D341Med (cell line): ENCODE measurements at regions not wholly inside any gene's neighbourhood (a gene's known extent, or its start where the extent isn't known, plus 50 kb on each side); places are given as distances from the start of the nearest gene placed in this dataset.
"Not testable (repeated sequence)": the region's sequence is repeated elsewhere in the genome, so short reads cannot be mapped to it uniquely, and the experiment has no call there.

ENCODE experiments used
- DNase-seq: peaks from one replicate; pipeline ENCODE4 v3.0.0; 2012; ENCODE audit warnings: low spot score

DNA sequence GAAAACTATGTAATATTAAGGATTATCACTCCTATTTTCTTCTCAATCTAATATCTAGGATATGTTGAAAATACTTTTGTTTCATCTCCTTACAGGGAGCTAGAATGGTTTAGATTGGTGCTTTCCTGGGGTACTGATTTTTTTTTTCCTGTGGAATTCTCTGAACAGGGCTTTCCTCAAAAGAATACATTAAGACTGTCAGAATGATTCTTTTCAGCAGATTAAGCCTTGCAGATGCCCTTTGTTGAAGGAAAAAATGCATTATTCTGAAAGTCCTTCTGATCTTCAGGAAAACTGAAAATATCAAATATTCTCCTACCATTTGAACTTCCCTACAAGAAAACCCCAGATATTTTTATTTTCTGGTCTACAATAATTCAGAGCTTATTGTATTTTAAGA is 178.9 kb downstream of the SOX4 start:
- no peak for DNase-seq

- DNase-seq, result no peak
Measured at GRCh38 chr6:21772884-21773575, 179.5 kb downstream of the SOX4 start.

DNA sequence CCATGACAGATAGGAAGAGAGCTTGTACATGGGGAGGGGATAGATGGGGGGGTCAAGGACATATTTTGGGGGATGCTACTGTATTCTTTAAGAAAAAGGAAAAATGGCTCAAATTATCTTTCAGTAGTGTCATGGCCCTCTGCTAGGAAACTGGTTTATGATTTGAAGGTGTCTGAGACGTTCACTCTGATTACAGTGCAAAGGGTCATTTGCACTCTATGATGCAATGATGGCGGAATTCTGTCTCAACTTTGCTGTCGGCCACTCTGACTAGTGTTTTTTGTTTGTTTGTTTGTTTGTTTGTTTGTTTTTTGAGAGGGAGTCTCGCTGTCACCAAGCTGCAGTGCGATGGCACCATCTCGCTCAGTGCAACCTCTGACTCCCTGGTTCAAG is 180.0 kb downstream of the SOX4 start:
- DNase-seq, result no peak

DNA sequence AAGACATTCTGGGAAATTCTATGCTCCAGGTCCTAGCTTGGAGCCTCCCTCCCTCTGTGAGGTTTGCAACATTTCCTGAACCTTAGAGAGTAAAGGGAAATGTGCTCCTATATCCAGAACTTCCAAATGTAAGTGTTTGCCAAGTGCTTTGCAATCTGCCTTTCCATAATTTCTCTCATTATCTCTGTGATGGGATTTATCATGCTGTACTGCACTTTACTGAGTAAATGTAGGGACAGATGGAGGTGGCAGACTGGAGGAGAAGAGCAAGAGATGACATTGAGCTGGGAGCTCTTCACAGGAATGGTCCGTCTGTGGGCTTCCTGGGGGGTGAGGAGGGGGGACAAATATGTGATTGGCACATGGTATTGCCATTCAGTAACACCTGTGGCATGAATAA is 184.3 kb downstream of the SOX4 start:
- DNase-seq, result no peak

- DNase-seq, result no peak
Measured at GRCh38 chr6:21780141-21780540, 186.6 kb downstream of the SOX4 start.

GRCh38 chr6:21780679-21781078 is 187.1 kb downstream of the SOX4 start:
- DNase-seq, result no peak

- no peak for DNase-seq
Measured at GRCh38 chr6:21781128-21781527, 187.6 kb downstream of the SOX4 start.

- no peak for DNase-seq
Measured at GRCh38 chr6:21785164-21785563, 191.6 kb downstream of the SOX4 start.

- no peak for DNase-seq
Measured at GRCh38 chr6:21791056-21791455, 197.5 kb downstream of the SOX4 start.

DNA sequence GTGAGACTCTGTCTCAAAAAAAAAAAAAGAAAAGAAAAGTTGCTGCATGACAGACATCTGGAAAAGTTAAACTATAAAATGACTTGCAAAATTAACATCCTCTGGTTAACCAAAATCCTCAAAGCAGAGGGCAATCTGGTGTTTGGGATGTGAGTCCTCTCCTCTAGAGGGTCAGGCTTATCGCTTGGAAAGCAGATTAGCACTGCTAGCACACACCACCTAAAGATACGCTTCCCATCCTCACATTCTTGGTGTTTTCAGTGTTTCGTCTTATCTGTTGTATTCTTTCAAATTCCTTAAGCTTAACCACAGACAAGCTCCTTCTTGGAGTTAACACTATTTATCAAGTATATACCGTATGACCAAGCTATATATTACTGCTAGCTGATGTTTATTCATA is 198.0 kb downstream of the SOX4 start:
- no peak for DNase-seq

- DNase-seq, result no peak
Measured at GRCh38 chr6:21792177-21792576, 198.6 kb downstream of the SOX4 start.

- not testable (repeated sequence) for DNase-seq
Measured at GRCh38 chr6:21796979-21797378, 203.4 kb downstream of the SOX4 start.

GRCh38 chr6:21798468-21798867 is 204.9 kb downstream of the SOX4 start:
- DNase-seq, result no peak

DNA sequence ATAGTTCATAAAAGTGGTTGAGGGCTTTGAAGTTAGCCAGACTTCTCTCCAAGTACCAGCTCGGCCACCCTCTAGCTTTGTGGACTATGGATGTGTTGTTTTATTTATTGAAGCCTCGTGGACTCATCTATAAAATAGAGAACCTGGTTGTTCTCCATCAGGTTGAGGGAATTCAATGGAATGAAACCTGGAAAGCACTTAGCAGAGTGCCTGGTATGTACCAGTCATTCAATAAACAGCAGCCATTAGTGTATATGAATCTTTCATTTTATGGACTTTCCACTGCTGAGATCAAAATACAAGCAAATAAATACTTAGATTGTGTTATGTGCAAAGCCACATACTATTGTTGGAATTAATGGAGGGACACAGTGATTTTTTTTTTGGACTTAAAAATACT is 206.8 kb downstream of the SOX4 start:
- no peak for DNase-seq

DNA sequence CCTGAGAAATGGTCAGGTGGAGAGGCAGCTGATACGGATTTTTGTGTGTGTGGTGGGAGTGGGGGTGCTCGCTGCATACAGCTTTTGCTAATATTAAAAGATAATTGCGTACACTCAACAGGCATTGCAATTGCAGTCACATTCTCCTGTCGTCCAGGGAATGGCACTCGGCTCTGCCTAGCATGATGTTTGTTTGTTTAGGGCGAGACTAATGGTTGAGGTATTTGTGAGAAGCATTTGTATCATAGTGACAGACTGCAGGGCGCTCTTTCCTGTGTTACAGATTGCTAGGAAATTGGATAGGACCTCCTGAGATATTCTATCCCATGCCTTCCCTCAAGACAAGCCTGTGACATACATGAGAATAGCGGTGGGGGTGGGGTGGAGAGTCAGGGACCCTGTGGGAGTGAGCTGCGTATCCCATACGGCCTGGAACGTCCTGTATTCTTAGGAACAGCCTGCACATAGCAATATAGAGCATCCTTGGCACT is 207.4 kb downstream of the SOX4 start:
- no peak for DNase-seq

DNA sequence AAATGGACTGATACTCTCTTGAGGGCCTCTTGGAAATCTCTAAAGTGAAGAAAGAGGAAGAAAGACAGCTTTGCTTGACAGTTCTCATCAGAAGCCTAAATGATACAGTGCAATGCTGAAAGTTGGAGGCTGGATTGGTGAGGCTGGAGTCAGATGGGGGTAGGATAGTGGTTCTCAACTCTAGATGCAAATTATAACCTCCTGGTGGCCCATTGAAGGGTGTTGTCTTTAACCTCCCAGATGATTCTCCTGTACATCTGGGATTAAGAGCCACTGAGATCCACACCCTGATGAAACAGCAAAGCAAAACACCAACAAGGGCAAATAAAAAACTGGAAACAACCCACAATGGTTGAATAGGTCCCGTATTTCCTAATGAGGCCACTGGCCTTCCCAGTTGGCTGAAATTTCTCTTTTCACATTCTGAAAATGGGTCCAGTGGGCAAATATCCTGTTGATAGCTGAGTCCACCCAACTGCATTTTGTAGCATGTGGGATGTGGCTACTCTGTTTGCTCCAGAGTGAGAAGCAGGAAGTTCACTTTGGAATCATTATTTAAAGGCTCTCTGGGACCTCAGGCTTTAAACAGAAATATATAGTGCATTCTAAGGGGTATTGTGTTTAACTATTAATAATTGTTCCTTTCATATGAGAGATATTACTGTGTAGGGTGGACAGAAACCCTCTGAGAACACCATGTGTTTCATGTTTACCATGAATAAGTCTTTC is 208.1 kb downstream of the SOX4 start:
- no peak for DNase-seq

- no peak for DNase-seq
Measured at GRCh38 chr6:21802175-21802822, 208.7 kb downstream of the SOX4 start.

- DNase-seq, result no peak
Measured at GRCh38 chr6:21804941-21805610, 211.5 kb downstream of the SOX4 start.

DNA sequence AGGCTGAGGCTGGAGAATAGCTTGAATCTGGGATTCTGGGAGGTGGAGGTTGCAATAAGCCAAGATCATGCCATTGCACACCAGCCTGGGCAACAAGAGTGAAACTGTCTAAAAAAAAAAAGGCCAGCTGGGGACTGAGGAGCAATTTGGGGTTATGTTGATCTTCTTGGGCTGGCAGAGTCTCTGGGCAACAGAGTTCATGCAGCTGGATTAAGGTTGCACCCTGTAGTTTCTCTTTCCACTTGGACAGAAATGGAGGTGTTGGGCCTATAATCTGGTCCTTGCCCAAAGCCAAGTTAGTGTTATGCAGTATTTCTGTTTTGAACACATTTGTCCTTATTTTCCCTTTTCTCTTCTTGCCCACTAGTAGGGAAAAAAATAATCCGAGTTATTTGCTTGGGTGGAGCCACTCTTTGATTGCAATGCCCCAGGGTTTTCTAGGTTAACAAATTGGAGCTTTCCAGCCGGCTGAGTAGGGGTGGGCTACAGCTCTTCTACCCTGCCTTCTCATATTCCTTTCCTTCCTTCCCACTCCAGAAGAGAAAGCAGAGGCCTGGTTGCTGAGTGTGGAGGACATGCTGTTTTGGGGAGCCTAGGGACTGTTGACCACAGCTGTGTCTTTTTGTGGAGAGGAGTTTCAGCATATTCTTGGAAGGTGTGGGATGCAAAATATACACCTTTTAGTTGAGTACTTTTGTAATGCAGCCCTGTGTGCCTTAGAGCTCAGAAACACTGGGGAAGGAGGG is 213.9 kb downstream of the SOX4 start:
- DNase-seq, result no peak

DNA sequence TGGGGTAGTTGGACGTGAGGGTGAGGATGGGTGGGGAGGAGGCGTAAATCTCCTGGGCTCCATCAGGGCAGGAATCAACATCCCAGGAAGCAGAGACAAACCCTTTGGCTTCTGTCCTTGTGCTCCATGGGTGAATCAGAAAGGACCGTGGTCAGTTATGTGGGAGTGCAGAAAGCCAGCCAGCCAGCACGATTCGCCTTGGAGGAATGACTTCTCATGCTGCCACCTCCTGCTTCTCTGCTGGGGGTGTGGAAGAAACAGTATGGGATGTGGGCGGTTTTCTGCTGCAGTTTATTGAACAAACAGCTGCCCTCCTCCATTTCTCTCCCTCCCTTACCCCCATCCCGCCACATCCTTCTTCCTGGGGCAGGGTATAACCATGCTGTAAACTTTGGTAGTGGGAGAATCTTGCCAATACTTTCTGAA is 214.5 kb downstream of the SOX4 start:
- no peak for DNase-seq

DNA sequence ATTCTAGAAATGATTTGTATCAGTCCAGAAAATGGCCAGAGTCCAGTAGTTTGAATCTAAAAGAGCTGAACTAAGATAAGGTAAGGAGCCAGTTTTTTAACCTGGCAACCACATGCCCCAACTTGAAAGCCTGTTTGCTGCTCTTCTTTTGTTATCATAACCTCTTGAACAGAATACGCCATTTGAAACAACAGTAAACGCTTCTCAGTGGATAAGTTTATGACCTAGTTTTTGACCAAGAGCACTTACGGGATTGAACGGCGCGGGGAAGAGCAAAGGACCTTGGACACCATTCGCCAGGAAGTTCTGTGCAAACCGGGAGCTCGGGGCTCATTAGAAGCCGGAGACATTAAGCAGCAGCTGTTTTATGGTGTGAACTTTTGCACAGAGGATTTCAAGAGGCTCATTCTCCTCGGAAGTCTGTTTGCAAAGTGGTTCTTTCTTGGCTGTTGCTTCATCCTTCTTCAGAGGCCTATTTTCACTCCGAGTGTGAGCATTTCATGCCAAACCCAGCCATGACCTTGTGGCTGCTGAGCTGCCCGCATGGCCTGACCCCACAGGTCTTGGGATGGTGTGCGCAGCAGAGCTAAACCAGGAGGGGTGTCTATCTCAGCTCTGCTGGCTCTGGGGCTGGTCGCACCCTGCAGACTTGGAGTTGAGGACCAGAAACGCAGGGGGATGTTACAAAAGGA is 215.1 kb downstream of the SOX4 start:
- no peak for DNase-seq
